AG04450 (cell line): ENCODE measurements at regions not wholly inside any gene's neighbourhood (a gene's known extent, or its start where the extent isn't known, plus 50 kb on each side); places are given as distances from the start of the nearest gene placed in this dataset.

Experiments used
- CTCF ChIA-PET: fragments of 300-600, 350-600 bp; formaldehyde crosslinking; extraction: SDS; loops from one replicate; lab custom pipeline; 2022; ENCODE audit warnings: antibody characterized with exemption, inconsistent platforms; lab: Charles Lee
- POLR2A ChIA-PET: fragments of 350-600 bp; formaldehyde crosslinking; extraction: SDS; loops from one replicate; lab custom pipeline; 2021; ENCODE audit warnings: antibody characterized with exemption, inconsistent platforms; lab: Yijun Ruan, JAX
- DNase-seq: peaks from one replicate; pipeline ENCODE4 v3.0.0-alpha.2; 2011; ENCODE audit warnings: low read depth, low spot score
- H3K27ac ChIP-seq: one replicate; pipeline ENCODE4 v1.5.1; 2012; ENCODE audit warnings: low read depth, low read length, control low read depth
- H3K27me3 ChIP-seq: one replicate; pipeline ENCODE4 v1.6.0; 2012; ENCODE audit warnings: low read length; ENCODE audit not compliant: control insufficient read depth, insufficient read depth
- H3K4me3 ChIP-seq: 2 replicates; pipeline ENCODE4 v1.5.1; 2011; ENCODE audit warnings: mild to moderate bottlenecking, low read depth, low read length, control low read depth
- H3K9me3 ChIP-seq: 2 replicates; pipeline ENCODE4 v1.5.1; 2012; ENCODE audit warnings: low read length; ENCODE audit not compliant: control insufficient read depth, insufficient read depth
- TF ChIP-seq, protein P1 (sequence below): IDR thresholded peaks from 2 replicates; pipeline ENCODE4 v1.5.1; 2011; ENCODE audit warnings: low read depth, low read length, control low read depth, inconsistent platforms

DNA sequence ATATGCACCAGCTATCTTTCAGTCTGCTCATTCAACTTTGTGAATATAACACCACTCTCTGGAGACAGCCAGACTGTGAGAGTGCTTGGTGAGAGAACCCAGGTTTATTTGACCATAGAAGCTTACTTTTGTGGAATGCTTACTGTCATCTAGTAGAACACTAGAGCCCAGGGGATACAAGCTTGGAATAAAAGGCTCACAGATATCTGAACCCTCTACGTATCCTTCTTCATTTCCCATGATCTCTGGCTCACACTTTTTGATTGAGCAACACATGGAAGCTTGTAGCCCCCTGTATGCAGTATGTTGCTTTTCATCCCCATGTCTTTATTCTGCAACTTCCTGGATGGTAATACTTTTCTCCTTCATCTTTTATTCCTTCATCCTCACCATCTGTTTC lies 835.3 kb upstream of the CITED2 start:
- no peak for DNase-seq
- ChIA-PET CTCF (interaction anchor here (0.9 kb wide), 1 partner anchor 158 kb away, joined by 3 read pairs; no protein-coding TSS in a partner anchor), POLR2A (no interaction called here)
- H3K27ac ChIP-seq: no peak overlapping the region
- H3K4me3 ChIP-seq: no peak overlapping the region
- H3K9me3 ChIP-seq: peaks cover 8% of the 10 kb centered on the region
- no peaks in the 10 kb centered on the region for H3K27me3 ChIP-seq
- TF ChIP-seq, protein P1, sequence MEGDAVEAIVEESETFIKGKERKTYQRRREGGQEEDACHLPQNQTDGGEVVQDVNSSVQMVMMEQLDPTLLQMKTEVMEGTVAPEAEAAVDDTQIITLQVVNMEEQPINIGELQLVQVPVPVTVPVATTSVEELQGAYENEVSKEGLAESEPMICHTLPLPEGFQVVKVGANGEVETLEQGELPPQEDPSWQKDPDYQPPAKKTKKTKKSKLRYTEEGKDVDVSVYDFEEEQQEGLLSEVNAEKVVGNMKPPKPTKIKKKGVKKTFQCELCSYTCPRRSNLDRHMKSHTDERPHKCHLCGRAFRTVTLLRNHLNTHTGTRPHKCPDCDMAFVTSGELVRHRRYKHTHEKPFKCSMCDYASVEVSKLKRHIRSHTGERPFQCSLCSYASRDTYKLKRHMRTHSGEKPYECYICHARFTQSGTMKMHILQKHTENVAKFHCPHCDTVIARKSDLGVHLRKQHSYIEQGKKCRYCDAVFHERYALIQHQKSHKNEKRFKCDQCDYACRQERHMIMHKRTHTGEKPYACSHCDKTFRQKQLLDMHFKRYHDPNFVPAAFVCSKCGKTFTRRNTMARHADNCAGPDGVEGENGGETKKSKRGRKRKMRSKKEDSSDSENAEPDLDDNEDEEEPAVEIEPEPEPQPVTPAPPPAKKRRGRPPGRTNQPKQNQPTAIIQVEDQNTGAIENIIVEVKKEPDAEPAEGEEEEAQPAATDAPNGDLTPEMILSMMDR: no peak

DNA sequence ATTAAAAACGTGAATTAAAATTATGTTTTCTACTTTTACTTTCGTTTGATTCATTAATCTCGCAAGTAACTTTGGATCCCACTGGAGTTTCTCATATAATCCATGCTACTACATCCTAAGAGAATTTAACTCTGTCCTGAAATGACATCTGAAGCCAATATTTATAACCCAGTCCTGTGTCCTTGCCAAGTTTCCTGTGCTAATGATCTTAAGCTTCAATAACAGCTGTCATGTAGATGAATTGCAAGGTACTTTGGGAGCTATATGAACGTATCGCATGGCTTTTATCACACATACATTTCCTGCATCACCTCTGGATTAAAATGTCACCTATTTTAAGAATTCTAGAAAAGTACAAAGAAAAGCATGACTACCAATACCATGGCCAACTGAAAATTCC lies 833.8 kb upstream of the CITED2 start:
- ChIA-PET CTCF (no interaction called here), POLR2A (no interaction called here)
- H3K9me3 ChIP-seq: peaks cover 8% of the 10 kb centered on the region
- H3K27ac ChIP-seq: no peak overlapping the region
- TF ChIP-seq, protein P1: no peak
- H3K27me3 ChIP-seq: no peaks in the 10 kb centered on the region
- no peak for DNase-seq
- no peak overlapping the region for H3K4me3 ChIP-seq

DNA sequence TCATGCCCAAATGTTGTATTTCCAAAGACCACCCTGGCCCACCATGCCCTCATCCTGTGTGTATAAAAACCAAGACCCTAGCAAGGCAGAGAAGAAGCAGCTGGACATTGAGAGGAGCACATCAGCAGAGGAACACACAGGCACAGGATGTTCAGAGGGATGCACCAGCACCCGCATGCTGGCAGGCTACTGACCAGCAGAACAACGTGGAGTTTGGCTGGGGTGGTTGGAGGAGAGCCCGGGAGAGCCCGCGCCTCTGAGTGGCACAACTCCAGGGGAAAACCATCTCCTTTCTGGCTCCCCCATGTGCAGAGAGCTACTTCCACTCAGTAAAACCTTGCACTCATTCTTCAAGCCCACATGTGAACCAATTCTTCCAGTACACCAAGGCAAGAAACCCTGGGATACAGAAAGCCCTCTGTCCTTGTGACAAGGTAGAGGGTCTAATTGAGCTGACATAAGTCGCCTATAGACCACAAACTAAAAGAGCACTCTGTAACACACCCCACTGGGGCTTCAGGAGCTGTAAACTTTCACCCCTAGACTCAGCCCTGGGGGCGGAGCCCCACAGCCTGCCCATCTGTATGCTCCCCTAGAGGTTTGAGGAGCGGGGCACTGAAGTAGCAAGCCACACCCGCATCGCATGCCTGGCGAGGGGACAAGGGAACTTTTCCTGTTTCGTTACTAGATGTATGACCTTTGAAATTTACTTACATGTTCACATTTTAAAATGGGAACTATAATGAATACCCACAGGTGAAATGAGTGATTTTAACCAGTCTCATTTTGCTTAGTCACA lies 831.5 kb upstream of the CITED2 start:
- no peaks in the 10 kb centered on the region for H3K27me3 ChIP-seq
- no peak overlapping the region for H3K4me3 ChIP-seq
- ChIA-PET POLR2A (no interaction called here), CTCF (no interaction called here)
- no peak overlapping the region for H3K27ac ChIP-seq
- DNase-seq: no peak
- peaks cover 8% of the 10 kb centered on the region for H3K9me3 ChIP-seq
- TF ChIP-seq, protein P1: no peak

DNA sequence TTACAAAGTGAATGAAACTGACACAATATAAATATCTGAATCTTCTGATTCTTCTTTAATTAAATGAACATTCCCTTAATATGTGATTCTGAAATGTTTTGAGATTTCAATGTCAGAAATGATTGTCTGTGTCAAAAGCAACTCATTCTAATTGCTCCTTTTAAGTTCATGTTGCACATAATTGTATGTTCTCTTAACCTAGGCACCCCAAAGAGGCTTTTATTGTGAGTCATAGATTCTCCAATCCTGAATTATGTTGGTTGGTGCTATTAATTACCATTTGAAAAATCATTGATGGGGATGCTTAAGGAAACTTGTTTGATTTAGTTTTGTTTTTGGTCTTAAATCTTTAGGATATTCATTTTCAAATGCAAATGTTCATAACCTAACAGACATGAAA lies 829.7 kb upstream of the CITED2 start:
- Histone ChIP-seq H3K27me3 (no peaks in the 10 kb centered on the region), H3K4me3 (no peak overlapping the region), H3K27ac (no peak overlapping the region), H3K9me3 (peaks cover 8% of the 10 kb centered on the region)
- CTCF ChIA-PET: no interaction called here
- TF ChIP-seq, protein P1: no peak
- POLR2A ChIA-PET: no interaction called here
- DNase-seq: no peak

DNA sequence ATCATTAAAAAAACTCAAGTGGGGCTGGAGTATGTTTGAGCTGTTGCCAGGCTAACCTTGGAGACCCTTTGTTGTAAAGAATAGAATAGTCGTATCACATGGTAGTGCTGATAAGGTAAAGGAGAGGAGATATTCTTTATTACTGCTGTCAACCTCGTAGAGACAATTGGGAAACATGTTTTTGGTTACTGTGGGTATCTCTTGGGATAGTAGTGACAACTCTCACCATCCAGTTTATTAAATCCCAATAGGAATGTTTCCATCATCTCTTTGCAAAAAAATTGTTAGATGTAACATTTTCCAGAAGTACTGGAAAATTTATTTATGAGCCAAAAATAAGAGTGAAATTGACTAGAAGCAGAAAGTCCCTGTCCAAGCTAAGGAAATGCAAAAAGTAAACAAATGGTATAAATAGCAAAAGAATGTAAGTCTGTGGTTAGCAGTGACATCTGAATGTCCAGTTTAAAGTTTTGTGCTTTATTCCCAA lies 829.3 kb upstream of the CITED2 start:
- ChIA-PET CTCF (no interaction called here), POLR2A (interaction anchor here (1.1 kb wide), 1 partner anchor 829 kb away, joined by 3 read pairs; the partner anchor contains the start of gene CITED2)
- DNase-seq: peak; percentile 21
- Histone ChIP-seq H3K4me3 (no peak overlapping the region), H3K27ac (no peak overlapping the region), H3K9me3 (peaks cover 8% of the 10 kb centered on the region), H3K27me3 (no peaks in the 10 kb centered on the region)
- TF ChIP-seq, protein P1: no peak
